ENCODE measurements at regions not wholly inside any gene's neighbourhood (a gene's known extent, or its start where the extent isn't known, plus 50 kb on each side); places are given as distances from the start of the nearest gene placed in this dataset.

DNA sequence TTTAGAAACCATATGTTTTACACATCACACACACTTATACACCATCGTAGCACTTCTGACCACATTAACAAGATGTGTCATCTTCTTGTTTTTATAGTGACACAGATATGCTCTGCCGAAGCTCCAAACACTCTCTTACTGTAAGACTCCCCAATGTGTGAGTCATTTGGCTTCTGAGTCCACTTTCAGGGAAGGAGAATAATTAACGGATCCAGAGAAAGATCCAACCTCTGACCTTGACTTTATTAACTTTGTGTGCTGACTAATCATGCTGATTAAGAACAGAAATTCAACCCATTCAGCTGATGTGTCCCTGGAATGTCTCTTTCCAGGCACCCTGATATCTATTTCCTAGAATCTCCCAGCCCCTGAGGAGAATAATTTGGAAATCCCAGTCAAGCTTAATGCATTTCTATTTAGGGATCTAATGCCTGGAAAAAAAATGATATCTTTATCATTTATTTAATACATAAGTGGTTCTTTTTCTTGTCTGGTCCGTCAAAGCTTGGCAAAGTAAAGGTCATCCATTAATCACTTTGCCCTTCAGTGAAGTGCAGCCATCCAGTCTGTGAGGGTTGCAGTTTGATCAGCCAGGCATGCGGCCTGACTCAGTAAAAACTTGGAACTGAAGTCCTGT, 615.8 kb upstream of the SYT4 start:
- H3K4me3 Mint-ChIP-seq, result no peak overlapping the region
- no peaks in the 10 kb centered on the region for H3K27me3 Mint-ChIP-seq
- H3K9me3 Mint-ChIP-seq, result no peaks in the 10 kb centered on the region
- intact Hi-C loops (cut with micrococcal nuclease), result no loop called here
- POLR2A ChIA-PET, result no interaction called here
- CTCF ChIA-PET, result no interaction called here
- H3K36me3 Mint-ChIP-seq (ENCODE audit: low read depth), result no peaks in the 10 kb centered on the region
- ATAC-seq (ENCODE audit: low read depth), result no peak
- H3K4me1 Mint-ChIP-seq, result no peaks in the 10 kb centered on the region
- DNase-seq, result no peak
- TF ChIP-seq, protein P1, sequence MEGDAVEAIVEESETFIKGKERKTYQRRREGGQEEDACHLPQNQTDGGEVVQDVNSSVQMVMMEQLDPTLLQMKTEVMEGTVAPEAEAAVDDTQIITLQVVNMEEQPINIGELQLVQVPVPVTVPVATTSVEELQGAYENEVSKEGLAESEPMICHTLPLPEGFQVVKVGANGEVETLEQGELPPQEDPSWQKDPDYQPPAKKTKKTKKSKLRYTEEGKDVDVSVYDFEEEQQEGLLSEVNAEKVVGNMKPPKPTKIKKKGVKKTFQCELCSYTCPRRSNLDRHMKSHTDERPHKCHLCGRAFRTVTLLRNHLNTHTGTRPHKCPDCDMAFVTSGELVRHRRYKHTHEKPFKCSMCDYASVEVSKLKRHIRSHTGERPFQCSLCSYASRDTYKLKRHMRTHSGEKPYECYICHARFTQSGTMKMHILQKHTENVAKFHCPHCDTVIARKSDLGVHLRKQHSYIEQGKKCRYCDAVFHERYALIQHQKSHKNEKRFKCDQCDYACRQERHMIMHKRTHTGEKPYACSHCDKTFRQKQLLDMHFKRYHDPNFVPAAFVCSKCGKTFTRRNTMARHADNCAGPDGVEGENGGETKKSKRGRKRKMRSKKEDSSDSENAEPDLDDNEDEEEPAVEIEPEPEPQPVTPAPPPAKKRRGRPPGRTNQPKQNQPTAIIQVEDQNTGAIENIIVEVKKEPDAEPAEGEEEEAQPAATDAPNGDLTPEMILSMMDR (IDR thresholded peaks at IDR 0.05), result no peak
- H3K27ac Mint-ChIP-seq, result no peak overlapping the region

DNA sequence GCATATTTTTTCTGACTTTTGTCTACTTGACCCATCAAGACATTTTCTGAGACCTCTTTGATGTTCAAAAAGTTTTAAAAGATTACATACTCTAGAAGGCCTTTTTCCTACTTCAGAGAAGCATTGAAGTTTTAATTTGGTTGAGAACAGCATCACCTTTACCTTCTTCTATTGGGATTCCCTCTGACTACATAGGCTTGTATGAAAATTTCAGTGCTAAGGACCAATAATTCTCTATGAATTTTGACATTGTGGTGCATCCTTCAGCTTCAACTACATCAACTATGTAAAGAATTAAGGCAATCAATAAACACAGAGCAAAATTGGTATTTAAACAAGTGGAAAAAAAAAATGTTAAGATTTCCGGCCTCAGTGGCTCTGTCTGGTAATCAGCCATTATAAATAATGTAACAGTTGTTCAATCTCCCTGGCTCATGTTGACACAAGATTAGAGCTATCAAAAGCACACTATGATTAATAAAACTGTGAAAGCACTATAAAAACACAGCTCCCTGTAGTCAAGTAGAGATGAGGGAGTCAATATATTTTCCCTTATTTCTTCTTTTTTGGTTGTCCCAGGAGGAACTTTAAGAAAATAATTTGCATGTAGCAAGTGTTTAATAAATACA, 627.0 kb upstream of the SYT4 start:
- intact Hi-C loops (cut with micrococcal nuclease), result no loop called here
- ChIA-PET CTCF (no interaction called here), POLR2A (no interaction called here)
- TF ChIP-seq, protein P1 (IDR thresholded peaks at IDR 0.05), result no peak
- DNase-seq (no peak), ATAC-seq (ENCODE audit: low read depth) (no peak)
- no peak overlapping the region for H3K4me3 Mint-ChIP-seq
- no peaks in the 10 kb centered on the region for H3K36me3 Mint-ChIP-seq (ENCODE audit: low read depth)
- no peaks in the 10 kb centered on the region for H3K27me3 Mint-ChIP-seq
- H3K9me3 Mint-ChIP-seq, result no peaks in the 10 kb centered on the region
- H3K4me1 Mint-ChIP-seq, result no peaks in the 10 kb centered on the region
- H3K27ac Mint-ChIP-seq, result no peak overlapping the region

DNA sequence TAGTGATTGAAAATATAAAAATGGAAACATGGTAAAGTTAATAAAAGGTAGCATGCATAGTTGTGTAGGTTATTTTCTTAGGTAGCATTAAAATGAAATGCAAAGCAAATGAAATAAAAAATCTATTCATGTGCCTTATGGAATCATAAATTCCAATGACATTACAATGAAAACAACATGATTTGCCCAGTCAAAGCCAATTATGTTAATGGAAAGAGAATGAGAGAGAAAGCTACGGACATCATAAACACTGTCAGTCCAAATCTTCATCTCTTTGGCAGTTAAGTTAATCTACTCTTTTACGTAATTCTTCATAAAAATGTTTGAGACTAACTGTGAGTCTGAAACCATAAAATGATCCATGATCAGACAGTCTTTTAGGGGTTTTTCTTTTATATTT, 636.7 kb upstream of the SYT4 start:
- intact Hi-C loops (cut with micrococcal nuclease), result no loop called here
- DNase-seq (no peak), ATAC-seq (ENCODE audit: low read depth) (no peak)
- CTCF ChIA-PET, result no interaction called here
- no peaks in the 10 kb centered on the region for H3K27me3 Mint-ChIP-seq
- no peaks in the 10 kb centered on the region for H3K36me3 Mint-ChIP-seq (ENCODE audit: low read depth)
- POLR2A ChIA-PET, result no interaction called here
- H3K27ac Mint-ChIP-seq, result no peak overlapping the region
- H3K4me1 Mint-ChIP-seq, result no peaks in the 10 kb centered on the region
- no peaks in the 10 kb centered on the region for H3K9me3 Mint-ChIP-seq
- TF ChIP-seq, protein P1 (IDR thresholded peaks at IDR 0.05), result no peak
- no peak overlapping the region for H3K4me3 Mint-ChIP-seq

DNA sequence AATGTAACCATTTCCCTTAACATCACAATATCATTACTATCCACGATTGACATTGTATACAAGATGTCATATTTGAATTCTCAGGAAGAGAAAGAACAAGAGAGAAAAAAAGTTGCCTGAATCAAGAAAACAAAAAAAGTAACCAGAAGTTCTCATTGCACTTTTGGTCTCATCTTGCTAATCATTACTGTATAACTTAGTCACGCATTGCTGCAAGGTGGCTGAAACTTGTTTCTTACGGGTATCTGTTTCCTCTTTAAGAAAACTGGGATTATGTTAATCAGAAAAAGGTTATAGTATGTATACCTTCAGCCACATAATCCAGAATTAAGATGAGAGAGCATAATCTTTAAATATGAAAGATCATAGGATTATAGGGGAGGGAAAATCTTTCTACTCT, 639.7 kb upstream of the SYT4 start:
- Mint-ChIP-seq H3K9me3 (no peaks in the 10 kb centered on the region), H3K27ac (no peak overlapping the region), H3K27me3 (no peaks in the 10 kb centered on the region), H3K36me3 (ENCODE audit: low read depth) (no peaks in the 10 kb centered on the region), H3K4me1 (no peaks in the 10 kb centered on the region), H3K4me3 (no peak overlapping the region)
- ATAC-seq (ENCODE audit: low read depth) (no peak), DNase-seq (no peak)
- POLR2A ChIA-PET, result no interaction called here
- TF ChIP-seq, protein P1 (IDR thresholded peaks at IDR 0.05), result no peak
- intact Hi-C loops (cut with micrococcal nuclease), result no loop called here
- CTCF ChIA-PET, result no interaction called here

DNA sequence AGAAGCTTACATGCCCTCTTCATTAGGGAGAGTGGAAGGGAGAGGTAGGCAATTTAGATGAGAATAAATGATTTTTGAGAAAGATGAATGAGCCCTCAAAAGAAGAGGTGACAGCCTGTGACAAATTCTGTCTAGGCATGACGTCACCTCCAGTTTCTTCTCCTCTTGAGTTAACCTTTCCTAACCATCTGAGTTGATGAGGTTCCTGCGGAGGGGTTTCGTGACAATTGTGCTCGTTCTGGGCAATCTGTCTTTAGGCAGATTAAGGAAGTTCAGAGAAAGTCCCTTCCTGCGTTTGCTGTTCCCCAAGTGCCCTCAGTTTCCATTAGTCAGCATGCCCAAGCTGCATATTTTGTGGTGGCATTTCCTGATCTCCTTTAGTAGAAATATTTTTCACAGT, 640.2 kb upstream of the SYT4 start:
- H3K27me3 Mint-ChIP-seq, result no peaks in the 10 kb centered on the region

More for the DNA sequence above, 640.2 kb upstream of the SYT4 start:
- H3K27ac Mint-ChIP-seq, result no peak overlapping the region
- TF ChIP-seq, protein P1 (IDR thresholded peaks at IDR 0.05), result no peak
- H3K4me3 Mint-ChIP-seq, result no peak overlapping the region
- no peaks in the 10 kb centered on the region for H3K9me3 Mint-ChIP-seq
- H3K36me3 Mint-ChIP-seq (ENCODE audit: low read depth), result no peaks in the 10 kb centered on the region
- ChIA-PET CTCF (no interaction called here), POLR2A (no interaction called here)
- ATAC-seq (ENCODE audit: low read depth) (no peak), DNase-seq (no peak)
- no peaks in the 10 kb centered on the region for H3K4me1 Mint-ChIP-seq
- intact Hi-C loops (cut with micrococcal nuclease), result no loop called here

Measured in activated B cell treated with CpG ODN at 0.5 μM for 24 hours (primary cell).